Activated T-cell treated with anti-CD3 and anti-CD28 coated beads, Interleukin-2, amount 50 U/mL, for 4 hours (primary cell): ENCODE measurements at regions not wholly inside any gene's neighbourhood (a gene's known extent, or its start where the extent isn't known, plus 50 kb on each side); places are given as distances from the start of the nearest gene placed in this dataset.
"Not testable (repeated sequence)": the region's sequence is repeated elsewhere in the genome, so short reads cannot be mapped to it uniquely, and the experiment has no call there.

Experiments used
- ATAC-seq, 2 donors: fragments of 200-7000 bp; cut with Tn5 transposase; one replicate each; pipeline ENCODE4 v1.10.0; 2021
- DNase-seq: peaks from one replicate; pipeline ENCODE4 v3.0.0-alpha.2; 2020
- H3K27me3 Mint-ChIP-seq: one replicate; pipeline ENCODE4 v1.8.0; 2021; ENCODE audit warnings: low read depth, mixed read lengths
- H3K36me3 Mint-ChIP-seq: one replicate; pipeline ENCODE4 v1.8.0; 2022; ENCODE audit warnings: mixed read lengths; ENCODE audit not compliant: insufficient read depth
- H3K4me1 Mint-ChIP-seq: one replicate; pipeline ENCODE4 v1.8.0; 2021; ENCODE audit warnings: low read depth, mixed read lengths
- H3K4me3 Mint-ChIP-seq: one replicate; pipeline ENCODE4 v1.8.0; 2021; ENCODE audit warnings: mild to moderate bottlenecking, moderate library complexity, mixed read lengths
- H3K9me3 Mint-ChIP-seq: one replicate; pipeline ENCODE4 v1.8.0; 2021; ENCODE audit warnings: mixed read lengths

GRCh38 chr10:71112138-71112785 is 100.1 kb upstream of the UNC5B start:
- Mint-ChIP-seq H3K4me1 (no peaks in the 10 kb centered on the region), H3K4me3 (no peak overlapping the region), H3K27me3 (peaks cover 34% of the 10 kb centered on the region), H3K36me3 (no peaks in the 10 kb centered on the region), H3K9me3 (peaks cover 25% of the 10 kb centered on the region)
- no peak for ATAC-seq
- no peak for DNase-seq

- Mint-ChIP-seq H3K9me3 (peaks cover 43% of the 10 kb centered on the region), H3K4me3 (no peak overlapping the region), H3K36me3 (no peaks in the 10 kb centered on the region), H3K4me1 (no peaks in the 10 kb centered on the region), H3K27me3 (peaks cover 22% of the 10 kb centered on the region)
- no peak for ATAC-seq
- DNase-seq, result no peak
Measured at GRCh38 chr10:71116426-71116825, 95.9 kb upstream of the UNC5B start.

- not testable (repeated sequence) for DNase-seq, H3K4me3 Mint-ChIP-seq, ATAC-seq, H3K36me3 Mint-ChIP-seq, H3K4me1 Mint-ChIP-seq
- Mint-ChIP-seq H3K27me3 (peaks cover 15% of the 10 kb centered on the region), H3K9me3 (peaks cover 39% of the 10 kb centered on the region)
Measured at GRCh38 chr10:71117589-71117988, 94.8 kb upstream of the UNC5B start.

GRCh38 chr10:71123023-71123422 is 89.3 kb upstream of the UNC5B start:
- DNase-seq (no peak), ATAC-seq (no peak)
- Mint-ChIP-seq H3K9me3 (peaks cover 20% of the 10 kb centered on the region), H3K4me1 (no peaks in the 10 kb centered on the region), H3K36me3 (no peaks in the 10 kb centered on the region), H3K4me3 (no peak overlapping the region), H3K27me3 (peaks cover 31% of the 10 kb centered on the region)

GRCh38 chr10:71124921-71125748 is 87.2 kb upstream of the UNC5B start:
- no peak for ATAC-seq
- Mint-ChIP-seq H3K4me1 (no peaks in the 10 kb centered on the region), H3K9me3 (peaks cover 12% of the 10 kb centered on the region), H3K4me3 (no peak overlapping the region), H3K36me3 (no peaks in the 10 kb centered on the region), H3K27me3 (peaks cover 31% of the 10 kb centered on the region)
- DNase-seq, result no peak

GRCh38 chr10:71125749-71126107 is 86.6 kb upstream of the UNC5B start:
- ATAC-seq, result no peak
- Mint-ChIP-seq H3K27me3 (peaks cover 32% of the 10 kb centered on the region), H3K9me3 (peaks cover 8% of the 10 kb centered on the region)

GRCh38 chr10:71126432-71126831 is 85.9 kb upstream of the UNC5B start:
- Mint-ChIP-seq H3K36me3 (no peaks in the 10 kb centered on the region), H3K9me3 (peaks cover 5% of the 10 kb centered on the region), H3K4me3 (no peak overlapping the region), H3K27me3 (peaks cover 39% of the 10 kb centered on the region), H3K4me1 (no peaks in the 10 kb centered on the region)
- ATAC-seq (no peak), DNase-seq (no peak)

More at GRCh38 chr10:71125749-71126107, 86.6 kb upstream of the UNC5B start:
- H3K4me3 Mint-ChIP-seq, result no peak overlapping the region
- DNase-seq, result no peak
- H3K36me3 Mint-ChIP-seq, result no peaks in the 10 kb centered on the region
- no peaks in the 10 kb centered on the region for H3K4me1 Mint-ChIP-seq

GRCh38 chr10:71127104-71127503 is 85.3 kb upstream of the UNC5B start:
- no peaks in the 10 kb centered on the region for H3K4me1 Mint-ChIP-seq
- peaks cover 44% of the 10 kb centered on the region for H3K27me3 Mint-ChIP-seq

GRCh38 chr10:71127773-71128172 is 84.6 kb upstream of the UNC5B start:
- Mint-ChIP-seq H3K4me3 (no peak overlapping the region), H3K27me3 (peaks cover 43% of the 10 kb centered on the region), H3K36me3 (no peaks in the 10 kb centered on the region), H3K9me3 (no peaks in the 10 kb centered on the region), H3K4me1 (no peaks in the 10 kb centered on the region)
- DNase-seq (no peak), ATAC-seq (no peak)

More at GRCh38 chr10:71127104-71127503, 85.3 kb upstream of the UNC5B start:
- DNase-seq (no peak), ATAC-seq (no peak)
- Mint-ChIP-seq H3K36me3 (no peaks in the 10 kb centered on the region), H3K9me3 (peaks cover 5% of the 10 kb centered on the region), H3K4me3 (no peak overlapping the region)

- DNase-seq (no peak), ATAC-seq (no peak)
- H3K4me3 Mint-ChIP-seq, result no peak overlapping the region
- peaks cover 41% of the 10 kb centered on the region for H3K27me3 Mint-ChIP-seq
- no peaks in the 10 kb centered on the region for H3K36me3 Mint-ChIP-seq
- H3K4me1 Mint-ChIP-seq, result no peaks in the 10 kb centered on the region
- H3K9me3 Mint-ChIP-seq, result no peaks in the 10 kb centered on the region
Measured at GRCh38 chr10:71128311-71128980, 83.9 kb upstream of the UNC5B start.

GRCh38 chr10:71131096-71131495 is 81.3 kb upstream of the UNC5B start:
- ATAC-seq, result no peak
- Mint-ChIP-seq H3K36me3 (no peaks in the 10 kb centered on the region), H3K4me1 (no peaks in the 10 kb centered on the region), H3K9me3 (no peaks in the 10 kb centered on the region), H3K27me3 (peaks cover 30% of the 10 kb centered on the region), H3K4me3 (no peak overlapping the region)
- no peak for DNase-seq

- DNase-seq (no peak), ATAC-seq (no peak)
- Mint-ChIP-seq H3K27me3 (peaks cover 28% of the 10 kb centered on the region), H3K9me3 (no peaks in the 10 kb centered on the region), H3K4me3 (no peak overlapping the region), H3K36me3 (no peaks in the 10 kb centered on the region), H3K4me1 (no peaks in the 10 kb centered on the region)
Measured at GRCh38 chr10:71131508-71132088, 80.8 kb upstream of the UNC5B start.

- no peaks in the 10 kb centered on the region for H3K9me3 Mint-ChIP-seq
- H3K36me3 Mint-ChIP-seq, result no peaks in the 10 kb centered on the region
- ATAC-seq, result no peak
Measured at GRCh38 chr10:71132321-71132810, 80.0 kb upstream of the UNC5B start.

More at GRCh38 chr10:71132321-71132810, 80.0 kb upstream of the UNC5B start:
- no peak for DNase-seq
- peaks cover 28% of the 10 kb centered on the region for H3K27me3 Mint-ChIP-seq
- no peak overlapping the region for H3K4me3 Mint-ChIP-seq
- no peaks in the 10 kb centered on the region for H3K4me1 Mint-ChIP-seq
